Fibroblast of mammary gland (primary cell): ENCODE measurements at regions not wholly inside any gene's neighbourhood (a gene's known extent, or its start where the extent isn't known, plus 50 kb on each side); places are given as distances from the start of the nearest gene placed in this dataset.

Source experiments
- DNase-seq: peaks from one replicate; pipeline ENCODE4 v3.0.0-alpha.2; 2010; ENCODE audit warnings: low read depth
- H3K4me3 ChIP-seq: 2 replicates; pipeline ENCODE4 v1.5.1; 2011; ENCODE audit warnings: low read depth, mild to moderate bottlenecking, low read length, moderate library complexity; ENCODE audit not compliant: control insufficient read depth
- TF ChIP-seq, protein P1 (sequence below): conservative IDR thresholded peaks from 2 replicates; pipeline ENCODE4 v1.5.1; 2011; ENCODE audit warnings: low read depth, low read length, inconsistent platforms; ENCODE audit not compliant: control insufficient read depth, insufficient read depth

GRCh38 chrX:95675011-95675410 is 1009.6 kb upstream of the DIAPH2 start:
- no peak overlapping the region for H3K4me3 ChIP-seq
- TF ChIP-seq, protein P1, sequence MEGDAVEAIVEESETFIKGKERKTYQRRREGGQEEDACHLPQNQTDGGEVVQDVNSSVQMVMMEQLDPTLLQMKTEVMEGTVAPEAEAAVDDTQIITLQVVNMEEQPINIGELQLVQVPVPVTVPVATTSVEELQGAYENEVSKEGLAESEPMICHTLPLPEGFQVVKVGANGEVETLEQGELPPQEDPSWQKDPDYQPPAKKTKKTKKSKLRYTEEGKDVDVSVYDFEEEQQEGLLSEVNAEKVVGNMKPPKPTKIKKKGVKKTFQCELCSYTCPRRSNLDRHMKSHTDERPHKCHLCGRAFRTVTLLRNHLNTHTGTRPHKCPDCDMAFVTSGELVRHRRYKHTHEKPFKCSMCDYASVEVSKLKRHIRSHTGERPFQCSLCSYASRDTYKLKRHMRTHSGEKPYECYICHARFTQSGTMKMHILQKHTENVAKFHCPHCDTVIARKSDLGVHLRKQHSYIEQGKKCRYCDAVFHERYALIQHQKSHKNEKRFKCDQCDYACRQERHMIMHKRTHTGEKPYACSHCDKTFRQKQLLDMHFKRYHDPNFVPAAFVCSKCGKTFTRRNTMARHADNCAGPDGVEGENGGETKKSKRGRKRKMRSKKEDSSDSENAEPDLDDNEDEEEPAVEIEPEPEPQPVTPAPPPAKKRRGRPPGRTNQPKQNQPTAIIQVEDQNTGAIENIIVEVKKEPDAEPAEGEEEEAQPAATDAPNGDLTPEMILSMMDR = no peak
- no peak for DNase-seq

DNA sequence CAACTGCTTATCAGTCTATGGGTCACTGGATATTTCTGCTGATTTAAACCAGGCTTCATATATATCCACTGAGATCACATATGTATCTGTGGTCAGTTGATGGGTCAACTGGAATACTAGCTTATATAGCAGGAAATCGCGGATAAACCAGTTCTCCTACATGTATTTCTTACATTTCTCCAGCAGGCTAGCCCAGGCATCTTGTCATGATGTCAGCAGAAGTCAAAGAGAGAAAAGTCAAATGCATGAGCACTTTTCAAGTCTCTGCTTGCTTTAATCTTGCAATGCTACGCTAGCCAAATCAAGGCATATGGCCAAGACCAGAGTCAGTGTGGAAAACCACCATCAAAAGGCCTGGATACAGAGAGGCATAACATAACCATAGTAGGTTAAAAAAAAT is 1008.8 kb upstream of the DIAPH2 start:
- DNase-seq = no peak
- no peak overlapping the region for H3K4me3 ChIP-seq
- TF ChIP-seq, protein P1 = no peak

GRCh38 chrX:95678679-95679078 is 1006.0 kb upstream of the DIAPH2 start:
- no peak overlapping the region for H3K4me3 ChIP-seq
- TF ChIP-seq, protein P1 = no peak
- DNase-seq = no peak

GRCh38 chrX:95693365-95693764 is 991.3 kb upstream of the DIAPH2 start:
- TF ChIP-seq, protein P1 = no peak
- H3K4me3 ChIP-seq = no peak overlapping the region
- no peak for DNase-seq

DNA sequence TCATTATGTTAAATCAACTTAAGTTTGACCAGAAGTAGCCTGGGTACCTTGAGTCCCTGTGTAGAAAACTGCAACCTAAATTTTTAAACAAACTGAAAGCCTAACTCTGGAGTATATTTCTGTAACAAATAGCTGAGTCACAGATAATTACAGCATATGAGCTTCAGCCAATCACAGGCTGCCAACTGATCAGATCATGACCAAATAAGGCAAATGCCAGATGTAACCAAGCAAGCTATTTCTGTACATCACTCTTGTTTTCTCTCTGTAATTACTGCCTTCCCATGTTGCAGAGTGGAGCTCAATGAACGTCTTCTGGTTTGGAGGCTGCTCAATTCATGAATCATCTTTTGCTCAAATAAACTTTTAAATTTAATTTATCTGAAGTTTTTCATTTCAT is 980.9 kb upstream of the DIAPH2 start:
- H3K4me3 ChIP-seq = no peak overlapping the region
- DNase-seq = peak; percentile 48
- TF ChIP-seq, protein P1 = no peak

DNA sequence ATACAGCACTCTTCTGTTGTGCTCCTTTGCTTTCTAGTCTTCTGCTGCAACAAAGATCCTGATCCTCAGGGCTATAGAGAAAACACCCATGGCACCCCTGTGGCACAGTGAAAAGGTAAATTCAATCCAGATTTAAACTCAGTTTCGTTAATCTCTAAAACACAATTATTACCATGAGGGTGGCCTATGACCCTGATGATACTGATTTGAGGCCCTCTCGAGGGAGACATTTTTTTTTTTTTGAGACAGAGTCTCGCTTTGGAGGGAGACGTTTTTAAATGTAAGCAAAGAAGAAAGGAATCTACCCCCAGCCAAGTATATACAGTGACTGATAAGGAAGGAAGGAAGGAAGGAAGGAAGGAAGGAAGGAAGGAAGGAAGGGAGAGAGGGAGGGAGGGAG is 967.8 kb upstream of the DIAPH2 start:
- DNase-seq = no peak
- TF ChIP-seq, protein P1 = no peak
- H3K4me3 ChIP-seq = no peak overlapping the region

DNA sequence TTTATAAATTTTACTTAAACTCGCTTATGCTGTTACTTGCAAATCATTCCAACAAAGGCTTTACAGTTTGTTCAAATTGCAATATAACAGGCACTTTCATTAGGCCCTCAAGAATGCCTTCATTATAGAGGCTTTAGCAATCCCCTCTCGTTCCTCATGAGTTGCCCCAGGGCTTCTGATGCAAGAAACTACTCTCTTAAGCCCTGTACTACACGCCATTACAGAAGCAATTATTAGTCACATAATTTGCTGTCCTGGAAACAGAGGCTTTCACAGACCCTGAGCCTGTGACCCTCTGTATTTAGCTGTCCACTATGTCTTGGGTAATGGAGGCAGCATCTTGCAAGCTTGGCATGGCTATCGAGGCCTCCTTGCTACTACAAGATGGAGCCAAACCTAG is 965.9 kb upstream of the DIAPH2 start:
- H3K4me3 ChIP-seq = no peak overlapping the region
- TF ChIP-seq, protein P1 = no peak
- no peak for DNase-seq
